SK-N-SH (cell line): ENCODE measurements at regions not wholly inside any gene's neighbourhood (a gene's known extent, or its start where the extent isn't known, plus 50 kb on each side); places are given as distances from the start of the nearest gene placed in this dataset.

Experiments
- CTCF ChIP-seq: fragments of 200-600 bp; sonication (generic); IDR thresholded peaks from 2 replicates; pipeline ENCODE4 v1.6.1; 2017; ENCODE audit warnings: antibody characterized with exemption, mild to moderate bottlenecking, moderate library complexity
- POLR2AphosphoS5 ChIP-seq: IDR thresholded peaks from 2 replicates; pipeline ENCODE4 v1.6.1; 2012; ENCODE audit warnings: low read depth, low read length
- RAD21 ChIP-seq: IDR thresholded peaks from 2 replicates; pipeline ENCODE4 v1.6.1; 2012; ENCODE audit warnings: mild to moderate bottlenecking, low read length

GRCh38 chr12:107385509-107385908, 292.2 kb upstream of the CRY1 start:
- TF ChIP-seq POLR2AphosphoS5 (no peak), RAD21 (no peak), CTCF (no peak)
